Chondrocyte (in vitro differentiated cells): ENCODE measurements at regions not wholly inside any gene's neighbourhood (a gene's known extent, or its start where the extent isn't known, plus 50 kb on each side); places are given as distances from the start of the nearest gene placed in this dataset.

ENCODE experiments used
- DNase-seq: peaks from one replicate; pipeline ENCODE4 v3.0.0; 2021; ENCODE audit warnings: mixed read lengths, low spot score
- H3K27ac Mint-ChIP-seq: one replicate; pipeline ENCODE4 v1.8.0; 2021; ENCODE audit warnings: mild to moderate bottlenecking, moderate library complexity, mixed read lengths; ENCODE audit not compliant: unreplicated experiment
- H3K27me3 Mint-ChIP-seq: 2 replicates; pipeline ENCODE4 v1.8.0; 2021; ENCODE audit warnings: low read depth, mixed read lengths
- H3K36me3 Mint-ChIP-seq: 2 replicates; pipeline ENCODE4 v1.8.0; 2021; ENCODE audit warnings: low read depth, mixed read lengths
- H3K4me1 Mint-ChIP-seq: 2 replicates; pipeline ENCODE4 v1.8.0; 2021; ENCODE audit warnings: low read depth, mild to moderate bottlenecking, mixed read lengths
- H3K4me3 Mint-ChIP-seq: one replicate; pipeline ENCODE4 v1.8.0; 2021; ENCODE audit warnings: mild to moderate bottlenecking, moderate library complexity, mixed read lengths; ENCODE audit not compliant: unreplicated experiment
- H3K9me3 Mint-ChIP-seq: 2 replicates; pipeline ENCODE4 v1.8.0; 2021; ENCODE audit warnings: low read depth, mixed read lengths
- TF ChIP-seq, protein P1 (sequence below): fragments of 200-600 bp; sonication (generic); IDR thresholded peaks from 2 replicates; pipeline ENCODE4 v1.5.0; 2021; ENCODE audit warnings: antibody characterized with exemption, mild to moderate bottlenecking, moderate library complexity

DNA sequence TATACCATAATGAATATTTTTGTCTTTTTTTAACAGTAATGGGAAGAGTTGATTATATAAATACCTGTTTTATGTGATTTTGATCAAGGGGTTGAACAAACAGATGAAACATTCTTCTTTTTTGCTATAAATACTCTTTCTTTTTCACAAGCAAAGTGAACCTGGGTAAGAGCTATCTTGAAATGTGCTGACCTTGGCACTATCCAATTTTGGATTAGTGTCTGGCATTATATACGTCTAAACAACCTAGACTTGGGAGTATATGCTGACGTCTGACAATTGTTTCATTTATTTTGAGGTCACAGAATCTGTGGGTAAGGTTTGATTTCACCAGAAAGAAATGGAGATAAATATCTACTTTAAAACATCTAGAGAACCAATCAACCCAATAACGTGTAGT lies 716.0 kb upstream of the STXBP6 start:
- H3K27me3 Mint-ChIP-seq: no peaks in the 10 kb centered on the region
- no peak overlapping the region for H3K27ac Mint-ChIP-seq
- no peak overlapping the region for H3K4me3 Mint-ChIP-seq
- no peaks in the 10 kb centered on the region for H3K4me1 Mint-ChIP-seq
- H3K36me3 Mint-ChIP-seq: no peaks in the 10 kb centered on the region
- no peak for DNase-seq
- TF ChIP-seq, protein P1, sequence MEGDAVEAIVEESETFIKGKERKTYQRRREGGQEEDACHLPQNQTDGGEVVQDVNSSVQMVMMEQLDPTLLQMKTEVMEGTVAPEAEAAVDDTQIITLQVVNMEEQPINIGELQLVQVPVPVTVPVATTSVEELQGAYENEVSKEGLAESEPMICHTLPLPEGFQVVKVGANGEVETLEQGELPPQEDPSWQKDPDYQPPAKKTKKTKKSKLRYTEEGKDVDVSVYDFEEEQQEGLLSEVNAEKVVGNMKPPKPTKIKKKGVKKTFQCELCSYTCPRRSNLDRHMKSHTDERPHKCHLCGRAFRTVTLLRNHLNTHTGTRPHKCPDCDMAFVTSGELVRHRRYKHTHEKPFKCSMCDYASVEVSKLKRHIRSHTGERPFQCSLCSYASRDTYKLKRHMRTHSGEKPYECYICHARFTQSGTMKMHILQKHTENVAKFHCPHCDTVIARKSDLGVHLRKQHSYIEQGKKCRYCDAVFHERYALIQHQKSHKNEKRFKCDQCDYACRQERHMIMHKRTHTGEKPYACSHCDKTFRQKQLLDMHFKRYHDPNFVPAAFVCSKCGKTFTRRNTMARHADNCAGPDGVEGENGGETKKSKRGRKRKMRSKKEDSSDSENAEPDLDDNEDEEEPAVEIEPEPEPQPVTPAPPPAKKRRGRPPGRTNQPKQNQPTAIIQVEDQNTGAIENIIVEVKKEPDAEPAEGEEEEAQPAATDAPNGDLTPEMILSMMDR: no peak
- H3K9me3 Mint-ChIP-seq: peaks cover 26% of the 10 kb centered on the region

DNA sequence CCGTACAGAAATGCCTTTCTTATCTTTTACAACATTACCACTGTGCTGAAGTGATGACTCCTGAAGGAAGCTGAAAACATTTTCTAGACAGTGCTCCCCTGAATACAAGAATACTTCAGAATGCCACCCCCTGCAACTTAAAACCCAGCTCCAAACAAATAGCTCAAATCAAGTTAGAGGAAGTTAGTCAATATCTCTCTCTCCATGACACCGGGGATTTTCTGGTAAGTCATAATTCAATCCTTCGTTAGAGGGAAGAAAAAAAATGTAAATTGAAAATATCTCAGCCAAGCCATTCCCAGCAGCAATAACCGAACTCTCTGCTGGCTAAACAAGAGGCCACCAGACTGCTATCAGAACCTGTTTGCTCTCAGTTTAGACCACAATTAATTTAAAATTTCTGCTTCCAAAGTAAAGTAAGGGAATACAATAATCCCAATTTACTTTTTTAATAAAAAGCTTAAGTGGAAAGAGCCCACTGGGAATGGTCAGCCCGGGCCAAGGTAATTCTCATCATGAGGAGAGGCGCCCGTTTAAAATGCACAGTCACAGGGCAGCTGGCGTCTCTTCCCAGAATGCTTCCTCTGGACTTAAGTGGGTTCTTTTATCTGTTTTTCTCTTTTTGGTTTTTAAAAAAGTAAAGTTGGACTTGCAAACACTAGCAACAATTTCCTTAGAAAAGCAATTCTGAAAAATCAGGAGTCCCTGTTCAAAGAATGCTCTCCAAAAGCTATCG lies 710.1 kb upstream of the STXBP6 start:
- no peak for DNase-seq
- TF ChIP-seq, protein P1: no peak
- H3K36me3 Mint-ChIP-seq: no peaks in the 10 kb centered on the region
- no peak overlapping the region for H3K4me3 Mint-ChIP-seq
- H3K9me3 Mint-ChIP-seq: peaks cover 10% of the 10 kb centered on the region
- no peaks in the 10 kb centered on the region for H3K4me1 Mint-ChIP-seq
- H3K27me3 Mint-ChIP-seq: no peaks in the 10 kb centered on the region
- no peak overlapping the region for H3K27ac Mint-ChIP-seq

DNA sequence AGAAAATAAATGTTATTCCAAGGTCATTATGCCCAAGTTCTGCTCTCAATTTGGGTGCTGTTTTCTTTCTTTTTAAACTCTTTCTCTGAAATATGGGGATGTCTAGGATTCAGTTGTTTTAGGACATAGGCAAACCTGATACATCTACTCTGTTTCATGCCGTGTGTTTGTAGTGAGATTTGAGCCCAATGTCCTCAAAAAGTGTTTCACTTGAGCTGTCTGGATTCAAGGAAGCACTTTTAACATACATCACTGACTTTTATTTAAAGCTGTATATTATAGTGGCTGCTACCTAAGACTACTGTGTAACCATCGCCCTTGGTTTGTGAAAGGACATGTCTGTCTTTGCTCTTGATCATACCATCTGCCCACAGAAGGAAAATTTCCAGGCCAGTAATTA lies 709.3 kb upstream of the STXBP6 start:
- TF ChIP-seq, protein P1: no peak
- Mint-ChIP-seq H3K36me3 (no peaks in the 10 kb centered on the region), H3K27me3 (no peaks in the 10 kb centered on the region), H3K27ac (no peak overlapping the region), H3K9me3 (peaks cover 10% of the 10 kb centered on the region), H3K4me3 (no peak overlapping the region), H3K4me1 (no peaks in the 10 kb centered on the region)
- DNase-seq: no peak

DNA sequence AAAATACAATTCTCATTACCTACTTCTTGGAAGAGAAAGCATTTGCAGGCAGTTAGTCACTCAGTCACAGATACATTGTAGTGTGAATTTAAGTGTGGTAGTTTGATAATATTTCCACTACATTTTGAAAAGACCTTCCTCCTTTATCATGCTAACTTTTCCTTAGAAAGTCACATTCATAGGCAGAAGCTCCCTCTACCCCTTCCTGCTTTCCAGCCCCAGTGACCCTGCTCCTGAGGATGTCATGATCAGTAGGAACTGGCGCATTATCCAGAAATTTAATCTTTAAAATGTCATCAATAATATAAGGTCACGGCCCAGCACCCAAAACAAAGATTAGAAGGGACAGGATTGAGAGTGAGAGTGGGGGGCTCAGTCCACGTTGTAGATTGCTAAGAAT lies 707.4 kb upstream of the STXBP6 start:
- no peaks in the 10 kb centered on the region for H3K36me3 Mint-ChIP-seq

DNA sequence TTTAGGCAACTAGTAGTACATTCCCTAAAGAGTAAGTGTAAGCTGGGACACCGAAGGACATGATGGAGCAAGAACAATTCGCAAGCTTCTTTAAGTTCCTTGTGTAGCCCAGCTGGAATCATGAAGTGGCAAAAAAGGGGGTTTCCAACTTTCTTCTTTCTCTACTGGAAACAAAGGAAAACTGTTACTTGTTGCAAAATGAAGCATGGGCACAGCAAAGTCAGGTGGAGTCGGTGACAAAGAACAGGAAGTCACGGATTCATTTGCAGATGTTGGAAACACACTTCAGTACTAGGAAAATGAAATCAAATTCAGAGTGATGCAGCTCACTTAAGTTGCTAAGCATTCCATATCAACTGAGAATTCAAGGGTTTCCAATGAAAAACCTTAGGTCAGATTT lies 706.9 kb upstream of the STXBP6 start:
- Mint-ChIP-seq H3K27ac (no peak overlapping the region), H3K4me3 (no peak overlapping the region), H3K9me3 (peaks cover 11% of the 10 kb centered on the region), H3K4me1 (no peaks in the 10 kb centered on the region), H3K36me3 (no peaks in the 10 kb centered on the region), H3K27me3 (no peaks in the 10 kb centered on the region)
- DNase-seq: no peak
- TF ChIP-seq, protein P1: no peak

More for the DNA sequence above, 707.4 kb upstream of the STXBP6 start:
- Mint-ChIP-seq H3K4me3 (no peak overlapping the region), H3K27ac (no peak overlapping the region), H3K4me1 (no peaks in the 10 kb centered on the region), H3K9me3 (peaks cover 11% of the 10 kb centered on the region), H3K27me3 (no peaks in the 10 kb centered on the region)
- no peak for DNase-seq
- TF ChIP-seq, protein P1: no peak
